ENCODE measurements at regions not wholly inside any gene's neighbourhood (a gene's known extent, or its start where the extent isn't known, plus 50 kb on each side); places are given as distances from the start of the nearest gene placed in this dataset.

GRCh38 chr18:30644158-30644557 lies 398.4 kb downstream of the DSC3 start:
- DNase-seq (ENCODE audit: low spot score): no peak

GRCh38 chr18:30639361-30639760 lies 403.2 kb downstream of the DSC3 start:
- H3K4me3 ChIP-seq: no peak overlapping the region
- DNase-seq (ENCODE audit: low spot score): no peak
- TF ChIP-seq CTCF (IDR thresholded peaks at IDR 0.05): no peak

More at GRCh38 chr18:30644158-30644557, 398.4 kb downstream of the DSC3 start:
- TF ChIP-seq CTCF (IDR thresholded peaks at IDR 0.05): no peak
- Histone ChIP-seq H3K4me3 (no peak overlapping the region), H3K27ac (no peak overlapping the region)

GRCh38 chr18:30634249-30634648 lies 408.3 kb downstream of the DSC3 start:
- TF ChIP-seq CTCF (IDR thresholded peaks at IDR 0.05): no peak
- H3K27ac ChIP-seq: no peak overlapping the region
- DNase-seq (ENCODE audit: low spot score): no peak
- no peak overlapping the region for H3K4me3 ChIP-seq

More at GRCh38 chr18:30639361-30639760, 403.2 kb downstream of the DSC3 start:
- H3K27ac ChIP-seq: no peak overlapping the region

- no peak for TF ChIP-seq CTCF (IDR thresholded peaks at IDR 0.05)
- Histone ChIP-seq H3K27ac (no peak overlapping the region), H3K4me3 (no peak overlapping the region)
- no peak for DNase-seq (ENCODE audit: low spot score)
These were observed 410.4 kb downstream of the DSC3 start for GRCh38 chr18:30632071-30632698.

- no peak overlapping the region for H3K27ac ChIP-seq
- TF ChIP-seq CTCF (IDR thresholded peaks at IDR 0.05): no peak
- DNase-seq (ENCODE audit: low spot score): no peak
- H3K4me3 ChIP-seq: no peak overlapping the region
These were observed 416.6 kb downstream of the DSC3 start for GRCh38 chr18:30625961-30626360.

GRCh38 chr18:30623401-30624065 lies 419.0 kb downstream of the DSC3 start:
- H3K27ac ChIP-seq: no peak overlapping the region
- no peak overlapping the region for H3K4me3 ChIP-seq
- no peak for TF ChIP-seq CTCF (IDR thresholded peaks at IDR 0.05)
- DNase-seq (ENCODE audit: low spot score): no peak

- no peak for TF ChIP-seq CTCF (IDR thresholded peaks at IDR 0.05)
- Histone ChIP-seq H3K4me3 (no peak overlapping the region), H3K27ac (no peak overlapping the region)
- DNase-seq (ENCODE audit: low spot score): no peak
These were observed 419.9 kb downstream of the DSC3 start for GRCh38 chr18:30622635-30623034.
